ENCODE measurements at regions not wholly inside any gene's neighbourhood (a gene's known extent, or its start where the extent isn't known, plus 50 kb on each side); places are given as distances from the start of the nearest gene placed in this dataset.
A peak's percentile ranks its signal among the peaks of the same experiment; 100 is the strongest.

DNA sequence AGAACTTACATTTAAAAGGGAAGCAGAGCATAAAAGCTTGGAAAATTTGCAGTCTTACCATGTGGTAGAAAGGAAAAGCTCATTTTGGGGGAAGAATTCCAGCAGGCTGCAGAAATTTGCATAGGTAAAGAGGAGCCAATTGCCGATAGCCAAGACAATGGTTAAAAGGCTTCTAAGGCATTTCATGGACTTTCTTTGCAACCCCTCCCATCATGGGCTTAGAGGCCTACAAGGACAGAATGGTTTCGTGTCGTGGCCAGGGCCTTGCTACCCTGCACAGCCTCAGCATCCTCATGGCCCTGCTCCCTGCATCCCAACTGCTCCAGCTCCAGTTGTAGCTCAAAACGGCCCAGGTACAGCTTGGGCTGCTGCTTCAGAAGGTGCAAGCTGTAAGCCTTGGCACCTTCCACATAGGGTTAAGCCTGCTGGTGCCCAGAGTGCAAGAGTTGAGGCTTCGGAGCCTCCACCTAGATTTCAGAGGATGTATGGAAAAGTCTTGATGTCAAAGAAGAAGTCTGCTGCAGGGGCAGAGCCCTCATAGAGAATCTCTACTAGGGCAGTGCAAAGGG, 420.3 kb downstream of the PCDH17 start:
- no peak for DNase-seq

GRCh38 chr13:58056426-58056825, 424.9 kb downstream of the PCDH17 start:
- no peak for DNase-seq

DNA sequence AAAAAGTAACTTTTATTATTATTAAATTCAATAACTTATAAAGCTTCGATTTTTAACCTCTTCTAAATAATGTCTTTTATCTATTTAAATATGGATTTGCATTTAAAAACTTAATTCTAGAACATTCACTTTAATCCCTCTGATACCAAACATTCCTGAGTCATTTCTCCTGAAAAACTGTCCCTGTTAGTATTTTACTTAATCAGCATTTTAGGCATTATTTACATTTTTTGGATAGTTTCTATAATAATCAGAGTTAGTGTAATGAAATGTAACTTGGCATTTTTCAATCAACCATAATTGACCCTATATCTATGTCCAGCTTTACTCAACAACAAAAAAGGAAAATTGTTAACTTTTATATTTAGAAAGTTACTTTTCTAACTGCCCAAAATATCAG, 428.1 kb downstream of the PCDH17 start:
- DNase-seq = no peak

DNA sequence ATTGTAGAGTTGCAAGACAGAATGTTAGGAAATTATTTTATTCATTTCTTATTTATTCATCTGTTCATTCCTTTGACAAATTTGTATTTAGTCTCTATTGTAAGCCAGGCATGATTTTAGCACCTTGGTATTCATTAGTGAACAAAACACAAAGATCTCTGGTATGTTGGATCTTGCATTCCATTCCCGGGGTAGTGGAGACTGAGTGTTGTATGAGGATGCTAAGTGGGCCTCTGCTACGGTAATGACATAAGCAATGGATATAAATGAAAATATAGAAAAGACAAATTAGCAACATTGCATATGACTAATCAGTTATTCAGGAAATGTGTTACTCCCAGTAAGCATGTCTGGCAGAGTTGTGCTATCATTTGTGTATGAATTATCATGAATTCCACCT, 449.3 kb downstream of the PCDH17 start:
- no peak for DNase-seq

DNA sequence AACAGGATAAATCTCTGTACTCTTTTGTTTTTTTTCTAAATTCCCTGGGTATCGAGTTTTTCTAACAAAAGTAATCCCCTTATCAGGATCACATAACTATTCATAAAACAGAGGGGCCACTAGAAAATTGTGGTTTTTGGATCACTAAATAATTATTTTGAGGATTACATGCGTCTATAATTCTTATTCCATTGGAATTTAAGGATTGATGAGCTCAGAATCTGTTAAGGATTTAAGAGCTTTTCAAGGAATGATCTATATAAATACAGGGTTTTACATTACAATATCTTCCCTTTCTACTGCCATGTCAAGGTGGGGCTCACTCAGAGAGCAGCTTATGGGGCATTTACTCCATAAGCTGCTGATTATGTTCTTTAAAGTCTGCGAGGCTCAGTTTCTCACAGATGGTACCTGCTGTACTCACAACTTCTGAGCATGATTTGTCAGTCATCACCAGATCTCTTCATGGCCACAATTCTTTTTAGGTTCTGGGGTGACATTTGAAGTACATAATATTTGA, 449.8 kb downstream of the PCDH17 start:
- no peak for DNase-seq

- DNase-seq = no peak
These were observed 451.5 kb downstream of the PCDH17 start for GRCh38 chr13:58083064-58083463.

- DNase-seq = no peak
These were observed 453.7 kb downstream of the PCDH17 start for GRCh38 chr13:58085274-58085673.

GRCh38 chr13:58085819-58086218, 454.3 kb downstream of the PCDH17 start:
- DNase-seq = peak; percentile 18

DNA sequence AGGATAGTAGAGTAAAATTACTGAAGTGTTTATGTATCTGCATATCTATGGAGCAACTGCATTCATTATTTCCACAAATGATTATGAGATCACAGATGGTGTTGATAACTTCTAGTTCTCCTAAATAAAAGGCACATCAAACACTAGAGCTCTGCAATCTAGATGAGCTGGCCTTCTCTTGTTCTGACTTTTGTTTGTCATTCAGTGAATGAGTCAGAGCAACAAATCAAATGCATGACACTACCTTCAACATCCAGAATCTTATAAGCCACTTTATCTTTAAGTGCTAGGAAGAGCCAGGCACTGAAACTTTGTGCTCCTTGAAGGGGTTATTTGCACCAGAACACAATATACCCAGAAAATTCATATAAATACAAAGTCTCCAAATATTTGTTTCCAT, 456.0 kb downstream of the PCDH17 start:
- no peak for DNase-seq

DNA sequence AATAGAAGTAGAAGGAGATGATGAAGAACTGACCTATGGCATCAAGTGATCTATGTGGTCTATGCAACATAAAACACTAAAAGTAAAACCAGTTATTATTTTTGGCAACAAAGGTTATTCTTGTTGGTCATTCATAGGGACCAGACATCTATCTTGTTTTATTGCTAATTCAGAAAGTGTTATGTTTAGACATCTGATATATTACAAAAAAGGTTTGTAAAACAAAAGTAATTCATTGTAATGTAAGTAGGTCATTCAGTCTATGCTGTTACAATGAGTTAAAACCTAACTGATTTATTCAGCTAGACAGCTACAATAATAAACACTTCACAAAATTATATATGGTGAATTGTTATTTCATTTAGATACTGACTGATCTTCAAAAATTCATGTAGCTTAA, 461.9 kb downstream of the PCDH17 start:
- DNase-seq = no peak

- no peak for DNase-seq
These were observed 466.3 kb downstream of the PCDH17 start for GRCh38 chr13:58097831-58098230.

DNA sequence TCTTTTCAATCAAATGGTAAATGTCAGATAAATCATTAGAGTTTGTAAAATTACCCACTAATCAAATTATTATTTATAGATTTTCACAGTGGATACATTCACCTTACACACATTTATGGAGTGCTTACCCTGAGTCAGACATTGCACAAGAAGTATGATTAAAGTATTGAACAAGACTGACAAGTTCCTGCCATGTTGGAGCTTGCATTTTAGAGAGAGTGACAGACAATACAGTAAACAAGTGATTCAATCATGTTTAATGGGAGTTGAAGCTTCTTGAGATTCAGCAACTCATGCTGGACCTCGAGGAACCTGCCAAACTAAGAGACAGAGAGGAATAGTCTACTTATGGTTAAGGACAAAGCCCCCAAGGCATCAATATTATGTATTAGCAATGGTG, 487.8 kb downstream of the PCDH17 start:
- DNase-seq = no peak

DNA sequence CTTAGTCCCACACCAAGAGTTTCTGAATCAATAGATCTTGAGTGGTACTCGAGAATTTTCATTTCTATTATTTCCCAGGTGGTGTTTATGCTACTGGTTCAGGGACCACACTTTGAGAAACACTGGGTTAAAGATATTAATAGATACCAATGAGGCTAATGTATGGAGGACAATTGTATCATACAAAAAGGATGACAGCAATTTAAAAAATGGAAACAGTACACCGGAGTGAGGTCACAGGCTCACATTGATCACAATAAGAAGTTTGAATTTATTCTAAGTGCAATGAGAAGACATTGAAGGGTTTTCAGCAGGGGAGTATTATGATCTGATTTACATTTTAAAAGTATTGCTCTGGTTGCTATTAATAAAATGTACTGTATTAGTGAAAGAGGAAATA, 488.3 kb downstream of the PCDH17 start:
- no peak for DNase-seq

DNA sequence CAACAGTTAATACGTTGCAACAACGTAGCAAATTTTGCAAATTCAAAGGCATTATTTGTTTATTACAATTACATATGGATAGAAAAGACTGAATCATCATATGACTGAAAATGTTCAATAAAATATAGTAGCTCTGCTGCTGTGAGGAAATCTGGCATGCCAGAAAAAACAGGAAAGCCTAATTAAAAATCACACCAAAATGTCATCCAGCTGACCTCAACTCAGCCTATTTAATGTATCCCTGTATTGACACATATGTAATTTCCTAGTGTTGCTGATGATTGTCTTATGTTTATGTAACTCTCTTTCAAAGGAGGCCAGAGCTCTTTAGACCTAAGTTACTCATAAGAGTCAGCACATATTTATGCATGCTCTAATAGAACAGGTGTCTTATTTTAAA, 495.0 kb downstream of the PCDH17 start:
- DNase-seq = no peak

DNA sequence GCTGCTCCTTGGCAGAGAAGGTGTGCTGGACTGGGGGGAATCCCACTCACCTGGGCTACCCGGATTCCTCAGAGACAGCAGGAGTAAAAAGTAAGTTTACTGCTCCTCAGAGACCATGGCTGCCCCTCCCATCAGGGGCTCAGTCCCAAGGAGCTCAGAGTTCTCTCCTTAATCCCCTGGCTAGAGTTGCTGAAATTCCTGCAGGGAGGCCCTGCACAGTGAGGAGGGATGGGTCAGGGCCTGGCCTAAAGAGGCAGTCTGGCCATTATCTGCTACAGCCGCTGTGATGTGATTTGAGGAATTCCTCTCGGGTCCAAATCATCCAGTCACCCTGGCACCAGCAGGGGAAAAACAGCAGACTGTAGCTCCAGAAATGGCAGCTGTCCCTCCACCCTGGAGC, 502.5 kb downstream of the PCDH17 start:
- no peak for DNase-seq

DNA sequence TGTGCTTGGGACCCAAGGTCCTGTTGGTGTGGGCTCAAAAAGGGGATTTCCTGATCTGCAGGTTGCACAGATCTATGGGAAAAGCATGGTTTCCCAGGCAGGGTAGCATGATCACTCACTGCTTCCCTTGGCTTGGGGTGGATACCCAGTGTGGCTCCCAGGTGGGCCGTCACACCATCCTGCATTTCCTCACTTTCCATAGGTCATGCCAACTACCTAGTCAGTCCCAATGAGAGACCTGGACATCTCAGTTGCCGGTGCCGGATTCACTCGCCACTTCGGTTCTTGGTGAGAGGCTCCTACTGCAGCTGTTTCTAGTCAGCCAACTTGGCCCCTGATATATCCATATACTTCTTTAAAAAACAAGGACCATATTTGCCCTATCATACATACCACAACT, 503.0 kb downstream of the PCDH17 start:
- DNase-seq = no peak

GRCh38 chr13:58142952-58143351, 511.4 kb downstream of the PCDH17 start:
- no peak for DNase-seq

DNA sequence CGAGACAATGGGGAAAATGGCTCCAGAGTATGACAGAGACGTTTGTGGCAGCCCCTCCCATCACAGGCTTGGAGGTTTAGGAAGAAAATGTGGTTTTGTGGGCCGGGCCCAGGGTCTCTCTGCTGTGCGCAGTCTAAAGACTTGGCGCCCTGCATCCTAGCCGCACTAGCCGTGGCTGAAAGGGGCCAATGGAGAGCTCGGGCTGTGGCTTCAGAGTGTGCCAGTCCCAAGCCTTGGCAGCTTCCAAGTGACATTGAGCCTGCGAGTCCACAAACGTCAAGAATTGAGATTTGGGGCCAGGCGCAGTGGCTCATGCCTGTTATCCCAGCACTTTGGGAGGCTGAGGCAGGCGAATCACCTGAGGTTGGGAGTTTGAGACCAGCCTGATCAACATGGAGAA, 513.1 kb downstream of the PCDH17 start:
- no peak for DNase-seq

DNA sequence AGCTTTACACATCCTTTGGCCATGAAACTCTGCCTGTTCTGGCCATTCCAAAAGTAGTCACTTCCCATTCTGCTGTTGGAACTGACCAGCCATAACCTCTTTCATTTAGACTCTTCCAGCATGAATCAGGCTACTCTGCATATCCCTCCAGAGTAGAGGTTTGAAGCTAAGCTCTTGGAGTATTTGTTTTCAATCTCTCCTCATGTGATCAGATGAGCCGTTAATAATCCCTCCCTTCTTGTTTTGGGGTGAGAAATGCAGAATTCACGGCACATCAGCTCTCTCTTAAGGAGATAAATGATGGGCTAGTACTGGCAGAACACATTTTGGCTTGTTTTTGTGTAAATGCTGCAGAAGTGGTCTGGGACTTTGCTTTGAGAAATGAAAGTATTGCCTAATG, 519.9 kb downstream of the PCDH17 start:
- no peak for DNase-seq

- DNase-seq = no peak
These were observed 529.4 kb downstream of the PCDH17 start for GRCh38 chr13:58160980-58161379.

- no peak for DNase-seq
These were observed 534.1 kb downstream of the PCDH17 start for GRCh38 chr13:58165617-58166016.

DNA sequence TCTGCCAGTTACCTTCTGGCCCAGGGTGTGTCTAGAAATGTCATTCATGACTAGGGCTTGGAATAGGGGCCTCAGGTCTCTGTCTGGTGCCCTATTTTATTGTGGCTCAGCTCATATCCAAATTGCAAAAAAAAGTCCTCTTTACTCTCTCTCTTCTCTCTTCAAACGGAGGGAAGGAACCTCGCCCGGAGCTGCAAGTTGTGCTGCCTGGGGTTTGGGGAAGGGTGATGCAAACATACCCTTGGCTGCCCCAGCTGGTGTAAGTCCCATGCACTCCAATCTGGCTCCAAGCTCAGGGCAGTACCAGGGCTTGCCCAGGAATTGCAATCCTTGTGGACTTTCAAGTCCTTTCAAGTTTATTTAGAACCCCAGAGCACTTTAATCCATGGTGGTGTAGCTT, 549.6 kb downstream of the PCDH17 start:
- DNase-seq = no peak

GRCh38 chr13:58187881-58188280, 556.3 kb downstream of the PCDH17 start:
- no peak for DNase-seq

DNA sequence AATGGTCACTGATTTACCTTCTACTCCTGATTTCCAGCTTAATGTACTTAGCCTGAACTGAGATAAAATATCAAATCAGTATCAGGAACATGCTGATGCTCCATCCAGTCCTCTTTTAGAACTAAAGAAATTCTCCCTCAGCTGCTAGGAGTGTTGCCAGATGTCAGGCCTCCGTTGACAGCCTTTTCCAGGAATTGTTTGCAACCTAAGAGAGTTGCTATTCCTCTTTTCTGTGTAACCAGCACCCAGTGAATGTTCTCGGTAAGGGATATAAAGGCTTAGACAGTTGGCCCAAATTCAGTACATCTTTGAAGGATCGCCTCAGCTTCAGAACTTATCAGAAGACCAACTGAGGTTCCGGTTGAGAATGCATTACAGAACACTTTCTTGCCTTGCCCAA, 559.0 kb downstream of the PCDH17 start:
- DNase-seq = no peak

DNA sequence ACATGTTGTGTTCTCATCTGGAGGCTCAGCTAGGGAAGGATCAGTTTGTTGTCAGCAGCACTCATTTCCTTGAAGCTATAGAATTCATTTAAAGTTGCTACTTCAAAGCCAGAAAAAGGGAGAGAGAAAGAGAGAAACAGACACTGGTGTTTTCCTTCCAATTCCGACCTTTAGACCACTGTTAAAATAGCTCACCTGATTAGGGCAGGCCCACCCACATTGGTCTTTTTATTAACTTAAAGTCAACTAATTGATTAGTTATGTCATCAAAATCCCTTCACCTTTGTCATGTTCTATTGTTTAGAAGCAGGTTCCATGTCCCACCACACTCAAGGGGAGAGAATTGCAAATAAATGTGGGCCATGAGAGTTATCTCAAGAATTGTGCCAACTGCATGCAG, 560.2 kb downstream of the PCDH17 start:
- DNase-seq = no peak

- no peak for DNase-seq
These were observed 570.6 kb downstream of the PCDH17 start for GRCh38 chr13:58202099-58202498.

All from NCI-H2107 (cell line).